NT2/D1 (cell line): ENCODE measurements at regions not wholly inside any gene's neighbourhood (a gene's known extent, or its start where the extent isn't known, plus 50 kb on each side); places are given as distances from the start of the nearest gene placed in this dataset.

Experiments used
- DNase-seq: peaks from one replicate; pipeline ENCODE4 v3.0.0-alpha.2; 2011; ENCODE audit warnings: low read depth, low spot score
- H3K27me3 ChIP-seq: 2 replicates; pipeline ENCODE4 v1.6.0; 2011; ENCODE audit warnings: mild to moderate bottlenecking; ENCODE audit not compliant: insufficient read length, insufficient read depth
- H3K36me3 ChIP-seq: 2 replicates; pipeline ENCODE4 v1.6.1; 2011; ENCODE audit warnings: mild to moderate bottlenecking, low read length, mixed read lengths; ENCODE audit not compliant: insufficient read depth, insufficient read length
- H3K4me1 ChIP-seq: 2 replicates; pipeline ENCODE4 v1.5.1; 2011; ENCODE audit not compliant: insufficient read depth, insufficient read length
- H3K4me3 ChIP-seq: 2 replicates; pipeline ENCODE4 v1.5.1; 2011; ENCODE audit warnings: low read depth; ENCODE audit not compliant: insufficient read length
- H3K9ac ChIP-seq: 2 replicates; pipeline ENCODE4 v1.6.0; 2011; ENCODE audit warnings: low read depth; ENCODE audit not compliant: insufficient read length
- H3K9me3 ChIP-seq: 2 replicates; pipeline ENCODE4 v1.5.1; 2011; ENCODE audit warnings: mild to moderate bottlenecking, low read length; ENCODE audit not compliant: insufficient read depth
- SUZ12 ChIP-seq: IDR thresholded peaks from 2 replicates; pipeline ENCODE4 v1.6.1; 2011; ENCODE audit not compliant: insufficient read length, insufficient read depth; ENCODE audit errors: extremely low read depth
- YY1 ChIP-seq: IDR thresholded peaks from 2 replicates; pipeline ENCODE4 v1.6.1; 2011; ENCODE audit not compliant: insufficient read length, insufficient read depth
- ZNF274 ChIP-seq: IDR thresholded peaks from 2 replicates; pipeline ENCODE4 v1.6.1; 2011; ENCODE audit warnings: mild to moderate bottlenecking, low read depth, low read length

- DNase-seq: no peak
- H3K27me3 ChIP-seq: no peaks in the 10 kb centered on the region
Observed at GRCh38 chr9:103669296-103669695, 424.8 kb upstream of the SMC2 start.

GRCh38 chr9:103674271-103674670 is 419.8 kb upstream of the SMC2 start:
- no peaks in the 10 kb centered on the region for H3K9me3 ChIP-seq
- TF ChIP-seq YY1 (no peak), ZNF274 (no peak), SUZ12 (no peak)
- no peaks in the 10 kb centered on the region for H3K36me3 ChIP-seq
- no peaks in the 10 kb centered on the region for H3K27me3 ChIP-seq
- H3K9ac ChIP-seq: no peak overlapping the region
- no peak overlapping the region for H3K4me3 ChIP-seq
- H3K4me1 ChIP-seq: no peaks in the 10 kb centered on the region
- no peak for DNase-seq

More at GRCh38 chr9:103669296-103669695, 424.8 kb upstream of the SMC2 start:
- no peaks in the 10 kb centered on the region for H3K9me3 ChIP-seq
- TF ChIP-seq SUZ12 (no peak), YY1 (no peak), ZNF274 (no peak)
- H3K36me3 ChIP-seq: no peaks in the 10 kb centered on the region
- no peaks in the 10 kb centered on the region for H3K4me1 ChIP-seq
- no peak overlapping the region for H3K4me3 ChIP-seq
- H3K9ac ChIP-seq: no peak overlapping the region

DNA sequence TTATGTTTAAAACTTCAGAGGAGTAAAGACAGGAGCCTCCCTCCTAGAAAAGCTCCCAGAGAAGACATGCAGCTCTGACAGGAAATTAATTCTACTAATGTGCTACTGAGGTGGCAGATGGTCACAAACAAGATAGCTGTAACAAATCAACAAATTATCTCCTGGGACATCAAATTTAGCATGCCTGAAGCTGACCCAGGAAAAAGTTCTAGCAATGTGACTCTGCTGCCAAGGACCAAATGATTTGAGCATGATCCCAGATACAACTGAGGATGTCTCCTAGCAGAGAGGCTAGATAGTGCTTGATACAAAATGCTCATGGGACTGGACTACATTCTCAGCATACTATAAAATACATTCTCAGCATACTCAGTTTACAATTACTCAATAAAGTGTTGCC is 413.5 kb upstream of the SMC2 start:
- H3K9me3 ChIP-seq: no peaks in the 10 kb centered on the region
- no peak for DNase-seq
- H3K27me3 ChIP-seq: no peaks in the 10 kb centered on the region
- no peak overlapping the region for H3K4me3 ChIP-seq
- TF ChIP-seq SUZ12: no peak
- no peak for TF ChIP-seq YY1
- TF ChIP-seq ZNF274: no peak
- H3K4me1 ChIP-seq: no peaks in the 10 kb centered on the region
- H3K9ac ChIP-seq: no peak overlapping the region
- no peaks in the 10 kb centered on the region for H3K36me3 ChIP-seq

DNA sequence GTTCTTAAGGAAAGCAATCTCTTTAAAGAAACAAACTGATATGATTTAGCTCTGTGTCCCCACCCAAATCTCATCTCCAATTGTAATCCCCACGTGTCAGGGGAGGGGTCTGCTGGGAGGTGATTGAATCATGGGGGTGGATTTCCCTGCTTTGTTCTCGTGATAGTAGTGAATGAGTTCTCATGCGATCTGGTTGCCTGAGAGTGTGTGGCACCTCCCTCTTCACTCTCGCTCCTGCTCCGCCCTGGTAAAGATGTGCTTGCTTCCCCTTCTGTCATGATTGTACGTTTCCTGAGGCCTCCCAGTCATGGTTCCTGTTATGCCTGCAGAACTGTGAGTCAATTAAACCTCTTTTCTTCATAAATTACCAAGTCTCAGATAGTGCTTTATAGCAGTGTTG is 412.7 kb upstream of the SMC2 start:
- no peak overlapping the region for H3K4me3 ChIP-seq
- DNase-seq: no peak
- no peaks in the 10 kb centered on the region for H3K9me3 ChIP-seq
- H3K4me1 ChIP-seq: no peaks in the 10 kb centered on the region
- H3K9ac ChIP-seq: no peak overlapping the region
- no peaks in the 10 kb centered on the region for H3K36me3 ChIP-seq
- TF ChIP-seq ZNF274 (no peak), SUZ12 (no peak)
- H3K27me3 ChIP-seq: no peaks in the 10 kb centered on the region

DNA sequence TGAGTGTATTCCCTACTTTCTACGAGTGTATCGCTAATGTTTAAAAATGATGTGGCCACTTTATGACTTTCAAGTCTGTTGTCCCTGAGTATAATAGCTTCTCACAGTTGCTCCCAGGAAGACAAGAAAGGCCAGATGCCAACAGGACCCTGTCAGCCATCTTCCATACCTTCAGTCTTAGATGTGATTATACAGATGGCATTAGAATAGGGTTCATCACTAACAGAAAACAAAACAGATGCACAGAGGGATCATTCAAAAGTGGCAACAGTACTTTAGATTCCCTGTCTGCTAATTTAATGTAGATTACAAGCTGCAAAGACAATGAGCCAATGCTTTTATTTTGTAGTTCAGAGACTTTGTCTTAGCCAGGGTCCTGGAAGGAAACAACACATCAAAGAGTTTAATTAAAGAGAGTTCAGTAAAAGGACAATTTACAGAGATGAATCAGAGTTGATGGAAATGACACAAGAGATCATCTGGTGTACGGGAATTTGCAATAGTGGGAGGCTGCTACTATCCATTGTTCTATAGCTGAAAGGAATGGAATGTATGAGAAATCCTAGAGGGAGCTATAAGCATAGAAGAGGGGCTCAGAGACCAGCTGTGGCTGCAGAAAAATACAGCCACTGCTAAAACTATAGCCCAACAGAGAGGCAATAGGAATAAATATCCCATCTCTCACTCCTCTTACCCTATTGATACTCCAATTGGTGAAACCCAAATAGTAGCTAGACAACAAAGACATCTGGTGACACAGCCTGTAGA is 393.7 kb upstream of the SMC2 start:
- H3K9me3 ChIP-seq: no peaks in the 10 kb centered on the region
- H3K4me3 ChIP-seq: no peak overlapping the region
- H3K27me3 ChIP-seq: no peaks in the 10 kb centered on the region
- DNase-seq: no peak
- TF ChIP-seq SUZ12 (no peak), ZNF274 (no peak), YY1 (no peak)
- H3K4me1 ChIP-seq: no peaks in the 10 kb centered on the region
- no peak overlapping the region for H3K9ac ChIP-seq
- no peaks in the 10 kb centered on the region for H3K36me3 ChIP-seq

GRCh38 chr9:103702572-103702971 is 391.5 kb upstream of the SMC2 start:
- no peak overlapping the region for H3K4me3 ChIP-seq
- DNase-seq: no peak
- H3K4me1 ChIP-seq: no peaks in the 10 kb centered on the region
- no peak overlapping the region for H3K9ac ChIP-seq
- H3K9me3 ChIP-seq: no peaks in the 10 kb centered on the region
- TF ChIP-seq ZNF274: no peak
- TF ChIP-seq YY1: no peak
- TF ChIP-seq SUZ12: no peak
- no peaks in the 10 kb centered on the region for H3K36me3 ChIP-seq
- H3K27me3 ChIP-seq: no peaks in the 10 kb centered on the region

GRCh38 chr9:103707181-103707580 is 386.9 kb upstream of the SMC2 start:
- Histone ChIP-seq H3K36me3 (no peaks in the 10 kb centered on the region), H3K9me3 (no peaks in the 10 kb centered on the region), H3K9ac (no peak overlapping the region), H3K4me1 (no peaks in the 10 kb centered on the region), H3K27me3 (no peaks in the 10 kb centered on the region), H3K4me3 (no peak overlapping the region)
- TF ChIP-seq YY1 (no peak), ZNF274 (no peak), SUZ12 (no peak)
- DNase-seq: no peak
